ENCODE measurements at regions not wholly inside any gene's neighbourhood (a gene's known extent, or its start where the extent isn't known, plus 50 kb on each side); places are given as distances from the start of the nearest gene placed in this dataset.
"Not testable (repeated sequence)": the region's sequence is repeated elsewhere in the genome, so short reads cannot be mapped to it uniquely, and the experiment has no call there.

DNA sequence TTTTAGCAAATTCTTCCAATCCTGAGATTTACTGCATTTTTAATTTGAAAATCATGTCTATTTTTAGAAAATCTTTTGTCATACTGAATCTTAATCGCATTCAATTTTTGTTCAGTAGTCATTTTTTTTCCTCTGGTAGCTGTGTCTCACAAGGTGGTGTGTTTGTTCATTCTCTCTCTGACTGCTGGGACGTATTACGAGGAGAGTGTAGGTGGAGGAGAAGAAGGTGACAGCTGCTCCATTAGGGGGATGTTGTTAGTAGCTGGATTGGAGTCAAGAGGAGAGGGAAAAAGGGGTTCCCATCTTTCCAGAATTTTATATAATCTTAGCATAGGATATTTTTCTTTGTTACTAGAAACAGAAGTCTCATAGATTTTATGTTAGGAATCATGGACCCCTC is 804.2 kb downstream of the PRIM2 start:
- DNase-seq: not testable (repeated sequence)

DNA sequence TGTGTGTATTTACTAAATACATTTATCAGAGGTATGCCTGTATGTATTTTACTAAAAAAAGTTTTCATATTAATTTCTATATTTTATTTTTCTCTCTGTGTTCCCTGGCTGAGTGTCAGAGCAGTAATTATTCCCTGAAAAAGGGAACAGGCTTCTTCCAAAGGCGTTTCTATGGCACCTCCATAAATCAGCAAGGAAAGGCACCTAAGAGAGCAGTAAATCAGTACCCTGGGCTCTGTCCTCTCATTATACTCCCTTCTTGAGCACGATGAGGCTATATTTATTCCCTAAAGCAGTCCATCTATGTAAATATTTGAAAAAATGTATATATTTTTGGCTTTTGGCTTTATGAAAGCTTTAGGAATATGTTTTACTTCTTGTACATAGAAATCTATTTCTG is 806.3 kb downstream of the PRIM2 start:
- DNase-seq: peak; percentile 22

DNA sequence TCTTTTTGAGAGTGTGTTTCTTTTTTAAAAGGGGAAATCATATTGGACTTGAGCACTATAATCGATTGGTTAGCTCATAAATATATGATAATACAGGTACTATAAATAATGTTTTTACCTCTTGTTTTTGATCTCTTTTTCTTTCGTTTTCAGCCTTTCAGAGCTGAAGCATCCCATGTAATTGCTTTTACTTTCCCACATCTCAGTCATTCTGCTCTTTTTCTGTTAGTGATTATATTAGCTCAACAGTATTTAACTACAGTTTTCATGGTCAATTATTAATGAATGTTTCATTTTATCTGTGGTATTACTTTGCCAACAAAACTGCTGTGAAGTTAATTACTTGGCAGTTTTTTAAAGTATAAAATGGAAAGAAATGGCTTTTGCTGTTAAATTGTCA is 811.1 kb downstream of the PRIM2 start:
- DNase-seq: not testable (repeated sequence)

DNA sequence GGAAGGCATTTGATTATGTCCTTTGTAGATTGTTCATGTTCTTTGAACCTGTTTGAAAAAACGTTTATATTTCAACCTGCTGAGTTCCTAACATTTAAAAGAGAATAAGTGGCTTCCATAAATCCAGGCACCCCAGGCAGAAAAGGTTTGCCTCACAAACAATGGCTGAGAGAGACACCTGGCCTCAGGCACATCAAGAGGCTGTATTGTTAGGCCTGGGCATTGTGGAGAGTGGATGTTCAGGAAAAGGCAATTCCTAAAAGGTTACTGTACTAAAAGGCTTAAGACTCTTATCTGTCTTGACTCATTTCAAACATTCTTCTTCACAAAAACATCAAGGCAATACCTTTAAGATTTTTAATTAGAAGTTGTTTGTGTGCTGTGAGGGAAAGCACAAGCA is 811.7 kb downstream of the PRIM2 start:
- not testable (repeated sequence) for DNase-seq

DNA sequence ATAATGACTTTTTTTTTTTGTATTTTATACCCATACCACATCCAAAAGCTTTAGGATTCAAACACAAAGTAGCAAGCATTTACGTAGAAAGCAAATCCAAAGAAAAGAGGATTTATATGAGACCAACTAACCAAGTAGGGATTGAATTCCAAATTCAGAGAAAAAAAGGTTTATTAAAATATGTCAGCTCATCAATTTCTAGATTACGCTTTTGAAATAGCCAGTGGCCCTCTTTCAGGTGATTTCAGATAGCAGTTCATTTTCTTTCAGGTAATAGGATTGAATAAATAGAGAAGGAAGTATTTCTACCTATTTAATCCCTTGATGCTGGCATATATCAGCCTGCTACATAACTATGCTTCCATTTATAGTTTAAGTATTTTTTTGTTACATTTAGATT is 822.3 kb downstream of the PRIM2 start:
- not testable (repeated sequence) for DNase-seq

DNA sequence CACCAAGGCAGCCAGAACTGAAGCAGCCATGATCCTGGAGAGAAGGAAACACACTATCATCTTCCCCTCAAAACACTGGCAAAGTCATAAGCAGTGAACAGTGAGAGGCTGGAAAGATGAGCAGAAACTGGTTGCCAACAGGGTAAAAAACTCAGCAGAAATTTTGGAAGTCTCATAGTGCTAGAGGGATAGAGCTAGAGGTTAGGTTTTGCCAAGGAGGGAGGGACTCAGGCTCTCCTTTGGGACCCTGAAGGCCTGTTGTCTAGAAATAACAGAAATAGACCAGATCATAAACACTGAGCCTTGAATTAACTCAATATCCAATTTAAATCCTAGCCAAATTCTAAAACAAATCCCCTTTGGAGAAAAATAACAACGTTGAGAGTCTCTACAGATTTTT is 853.6 kb downstream of the PRIM2 start:
- not testable (repeated sequence) for DNase-seq

DNA sequence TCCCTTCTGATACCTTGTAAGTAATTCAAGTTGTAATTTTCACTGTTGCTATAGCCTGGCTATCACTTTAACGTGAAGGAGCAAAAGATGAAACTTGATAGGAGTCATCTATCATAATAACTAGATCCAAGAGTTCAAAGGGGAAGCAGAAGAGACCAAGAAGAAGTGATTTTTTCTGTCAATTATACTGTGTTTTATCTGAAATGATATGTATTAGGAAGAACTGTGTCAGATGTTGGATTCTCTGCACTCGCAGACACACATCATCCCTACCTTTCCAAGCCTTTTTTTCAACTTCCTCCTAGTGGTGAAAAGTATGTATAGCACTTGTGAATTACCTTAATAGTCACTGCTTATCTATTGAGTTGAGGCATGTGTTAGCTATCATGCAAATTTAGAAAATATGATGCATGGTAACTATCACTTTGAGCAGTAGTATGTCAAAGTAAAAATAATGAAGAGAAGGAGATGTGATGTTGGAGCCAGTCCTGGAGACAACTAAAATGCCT is 864.2 kb downstream of the PRIM2 start:
- DNase-seq: not testable (repeated sequence)

DNA sequence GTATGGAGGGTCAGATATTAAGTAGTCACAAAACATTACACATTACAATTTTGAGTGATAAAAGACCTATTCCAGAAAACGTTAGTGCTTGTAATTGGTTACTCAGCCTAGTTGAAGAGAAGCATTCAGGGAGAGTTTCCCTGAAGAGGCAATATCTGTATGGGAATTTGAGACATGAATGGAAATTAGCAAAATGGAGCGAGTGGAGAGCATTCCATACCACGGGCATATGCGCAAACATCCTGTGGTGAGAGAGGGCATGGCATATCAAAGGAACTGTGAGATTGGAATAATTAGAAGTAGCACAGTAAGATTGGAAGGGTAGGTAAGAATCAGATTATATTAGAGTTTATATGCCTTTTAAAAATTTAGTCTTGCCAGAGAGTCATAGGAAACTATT is 867.9 kb downstream of the PRIM2 start:
- not testable (repeated sequence) for DNase-seq

DNA sequence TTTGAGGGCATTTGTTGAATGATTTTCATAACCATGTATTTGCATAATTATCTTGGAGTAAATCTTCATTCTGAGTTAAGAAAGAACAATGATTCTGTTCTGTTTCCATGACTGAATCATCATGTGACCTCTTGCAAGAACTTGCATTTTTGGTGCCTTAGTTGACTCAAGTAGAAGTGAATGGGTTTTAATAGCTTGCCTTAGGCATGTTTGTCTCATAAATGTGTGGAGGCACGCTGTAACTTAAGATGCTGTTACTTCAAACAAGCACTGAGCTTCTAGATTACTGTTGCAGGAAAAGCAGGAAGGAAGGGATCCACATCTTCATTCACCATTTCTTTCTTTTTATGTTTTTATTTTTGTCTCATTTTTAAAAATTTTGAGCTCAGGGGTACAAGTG is 875.8 kb downstream of the PRIM2 start:
- not testable (repeated sequence) for DNase-seq

DNA sequence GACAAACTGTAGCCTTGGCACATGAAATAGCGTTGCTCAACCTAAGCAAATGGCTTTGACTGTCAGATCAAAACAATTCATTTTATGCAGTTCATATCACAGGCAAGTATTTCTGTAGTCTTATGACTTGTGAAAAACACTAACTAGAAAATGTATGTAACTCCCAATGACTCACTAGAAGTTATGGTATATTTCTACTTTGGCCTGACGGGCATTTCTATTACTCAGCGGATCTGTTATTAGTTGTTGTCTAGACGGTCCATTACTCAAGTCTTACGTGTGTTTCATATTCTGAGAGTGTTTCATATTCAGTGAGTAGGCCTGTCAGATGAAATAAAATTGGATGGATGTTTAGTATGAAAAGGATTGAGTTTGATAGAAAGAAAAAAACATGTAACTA is 880.9 kb downstream of the PRIM2 start:
- no peak for DNase-seq

DNA sequence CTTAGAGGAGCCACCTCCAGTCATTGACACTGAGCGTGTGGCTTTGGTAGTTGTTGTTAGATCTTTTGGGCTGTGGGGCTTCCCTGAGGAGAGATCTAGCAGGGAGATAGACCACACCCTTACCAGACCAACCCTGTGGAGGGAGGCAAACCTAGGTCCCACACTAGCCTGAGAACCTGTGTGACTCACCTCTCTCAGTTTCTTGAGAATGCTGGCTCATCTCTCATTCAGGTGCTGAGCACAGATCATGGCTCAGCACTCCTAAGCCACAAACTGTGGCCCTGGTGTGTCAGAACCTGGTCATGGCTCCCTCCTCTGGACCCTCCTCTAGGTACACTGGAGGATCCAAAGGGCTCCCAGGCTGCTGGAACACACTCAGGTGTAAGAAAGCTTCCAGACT is 919.7 kb downstream of the PRIM2 start:
- not testable (repeated sequence) for DNase-seq

DNA sequence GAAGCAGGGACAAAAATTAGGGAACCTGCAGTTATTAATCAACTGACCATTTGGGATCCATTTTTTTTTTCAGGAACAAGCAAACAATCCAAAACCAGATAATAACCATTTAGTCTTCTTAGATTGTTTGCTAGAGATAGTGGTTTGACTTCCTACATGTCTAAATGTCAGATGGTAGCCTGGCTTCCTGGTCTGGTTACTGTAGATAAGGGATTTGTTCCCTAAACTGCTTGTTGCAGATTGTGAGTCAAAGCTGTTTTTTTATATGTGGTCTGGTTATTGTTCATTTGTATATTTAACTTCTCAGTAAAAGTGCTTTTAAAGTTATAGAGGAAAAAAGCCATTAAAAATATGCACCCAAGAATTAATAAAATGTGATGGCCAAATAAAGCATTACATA is 921.0 kb downstream of the PRIM2 start:
- DNase-seq: not testable (repeated sequence)

DNA sequence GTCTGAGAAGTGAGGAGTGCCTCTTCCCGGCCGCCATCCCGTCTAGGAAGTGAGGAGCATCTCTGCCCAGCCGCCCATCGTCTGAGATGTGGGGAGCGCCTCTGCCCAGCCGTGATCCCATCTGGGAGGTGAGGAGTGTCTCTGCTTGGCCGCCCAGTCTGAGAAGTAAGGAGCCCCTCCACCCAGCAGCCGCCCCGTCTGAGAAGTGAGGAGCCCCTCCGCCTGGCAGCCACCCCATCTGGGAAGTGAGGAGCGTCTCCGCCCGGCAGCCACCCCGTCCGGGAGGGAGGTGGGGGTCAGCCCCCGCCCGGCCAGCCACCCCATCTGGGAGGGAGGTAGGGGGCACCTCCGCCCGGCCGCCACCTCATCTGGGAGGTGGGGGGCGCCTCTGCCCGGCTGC is 940.2 kb downstream of the PRIM2 start:
- DNase-seq: not testable (repeated sequence)

DNA sequence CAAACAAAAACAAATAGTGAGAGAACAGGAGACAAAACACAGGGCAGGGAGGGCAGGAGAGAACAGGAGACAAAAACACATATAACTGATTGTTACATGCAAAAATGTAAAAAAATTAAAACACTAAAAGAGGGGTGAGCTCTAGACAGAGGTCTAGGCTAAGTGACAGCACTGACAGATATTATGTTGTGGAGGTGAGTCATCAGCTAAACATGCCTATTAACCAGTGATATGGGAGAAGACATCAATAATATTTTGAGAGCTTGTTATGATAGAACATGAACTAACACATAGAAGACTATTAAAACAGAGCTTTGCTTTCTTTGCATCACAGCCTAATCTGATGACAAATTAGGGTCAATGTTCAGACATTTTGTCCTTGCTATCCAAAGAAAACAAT is 972.7 kb downstream of the PRIM2 start:
- DNase-seq: no peak

DNA sequence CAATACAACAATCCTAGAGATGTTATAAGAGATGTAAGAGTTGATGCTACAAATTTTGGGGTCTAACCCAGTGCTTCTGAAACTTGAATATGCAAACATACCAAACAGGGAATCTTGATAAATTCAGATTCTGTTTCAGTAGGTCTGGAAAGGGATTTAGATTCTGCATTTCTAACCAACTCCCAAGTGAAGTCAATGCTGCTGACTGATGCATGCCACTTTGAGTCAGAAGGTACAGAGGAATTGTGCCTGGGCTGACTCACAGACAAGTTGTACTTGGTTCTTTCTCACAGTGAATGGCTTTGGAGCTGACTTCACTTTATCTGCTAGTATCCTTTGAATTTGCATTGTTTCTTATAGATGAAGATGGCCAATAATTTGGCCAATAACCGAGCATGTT is 973.9 kb downstream of the PRIM2 start:
- not testable (repeated sequence) for DNase-seq

DNA sequence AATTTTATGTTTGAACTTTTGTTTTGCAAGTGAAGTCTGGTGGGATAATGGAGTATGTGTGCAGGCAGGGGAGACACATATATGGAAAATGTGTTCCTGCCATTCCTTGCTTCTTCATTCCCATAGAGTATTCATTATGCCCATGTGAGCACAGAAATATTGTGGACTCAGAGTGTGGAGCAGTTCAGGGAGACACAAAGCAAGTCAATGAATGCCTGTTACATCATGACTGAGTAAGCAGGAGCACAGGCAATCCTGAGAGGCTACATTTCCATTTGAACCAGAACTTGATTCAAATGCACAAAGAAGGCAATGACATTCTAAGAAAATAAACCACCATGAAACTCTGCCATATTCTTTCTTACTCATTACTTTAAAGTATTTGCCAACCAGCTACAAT is 990.5 kb downstream of the PRIM2 start:
- not testable (repeated sequence) for DNase-seq

DNA sequence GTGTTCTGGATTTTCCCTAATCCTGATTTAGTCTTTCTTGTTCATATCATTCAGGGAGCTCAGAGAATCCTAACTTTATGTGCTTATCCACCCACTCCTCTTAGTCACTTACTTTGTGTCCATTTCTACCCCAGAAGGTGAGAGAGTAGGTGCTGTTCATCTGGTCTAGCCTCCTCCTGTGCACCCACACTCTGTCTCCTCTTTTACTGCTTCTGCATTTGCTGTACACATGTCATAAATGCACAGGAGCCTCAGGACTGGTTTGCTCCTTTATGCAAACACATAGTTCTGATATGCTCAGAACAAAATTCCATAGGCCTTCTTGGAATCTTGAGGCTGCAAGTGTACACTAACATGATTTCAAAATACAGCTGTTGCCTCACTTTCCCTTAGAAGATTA is 1014.7 kb downstream of the PRIM2 start:
- not testable (repeated sequence) for DNase-seq

DNA sequence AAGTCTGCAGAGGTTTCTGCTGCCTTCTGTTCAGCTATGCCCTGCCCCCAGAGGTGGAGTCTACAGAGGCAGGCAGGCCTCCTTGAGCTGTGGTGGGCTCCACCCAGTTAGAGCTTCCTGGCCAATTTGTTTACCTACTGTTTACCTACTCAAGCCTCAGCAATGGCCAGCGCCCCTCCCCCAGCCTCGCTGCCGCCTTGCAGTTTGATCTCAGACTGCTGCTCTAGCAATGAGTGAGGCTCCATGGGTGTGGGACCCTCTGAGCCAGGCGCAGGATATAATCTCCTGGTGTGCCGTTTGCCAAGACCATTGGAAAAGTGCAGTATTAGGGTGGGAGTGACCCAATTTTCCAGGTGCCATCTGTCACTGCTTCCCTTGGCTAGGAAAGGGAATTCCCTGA is 1024.9 kb downstream of the PRIM2 start:
- not testable (repeated sequence) for DNase-seq

DNA sequence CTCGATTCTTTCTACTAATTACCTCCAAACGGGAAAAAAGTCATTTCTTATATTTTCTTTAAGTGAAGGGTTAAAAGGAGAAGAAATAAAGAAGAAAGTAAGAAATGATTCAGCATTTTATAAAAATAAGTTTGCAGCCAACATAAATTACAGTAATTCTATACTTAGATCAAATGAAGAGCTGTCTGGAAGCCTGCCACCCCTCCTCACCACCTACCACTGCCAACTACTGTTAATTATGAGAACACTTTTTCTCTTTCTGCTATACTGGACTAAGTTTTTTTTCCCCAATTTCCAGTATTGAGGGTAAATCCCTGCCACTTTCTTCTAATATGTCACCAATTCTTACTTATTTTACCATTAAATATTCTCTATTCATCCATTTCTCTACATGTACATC is 1030.1 kb downstream of the PRIM2 start:
- DNase-seq: not testable (repeated sequence)

DNA sequence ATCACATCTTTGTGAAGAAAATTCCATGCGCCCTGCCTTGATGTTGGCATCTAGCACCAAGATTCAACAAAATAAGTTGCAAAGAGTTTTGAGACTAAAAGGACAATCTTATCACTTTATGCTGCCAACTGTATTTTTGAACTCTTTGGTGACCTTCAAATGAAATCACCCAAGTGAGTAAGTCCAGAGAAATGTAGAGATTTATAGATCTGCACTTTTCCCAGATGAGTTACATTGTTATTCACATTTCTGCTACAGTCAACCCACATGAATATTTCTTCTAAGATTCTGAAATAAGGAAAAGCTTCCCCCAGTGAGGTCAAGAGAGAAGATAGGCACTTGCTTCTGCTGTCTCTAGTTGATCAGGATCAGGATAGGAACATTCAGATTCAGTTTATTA is 1034.2 kb downstream of the PRIM2 start:
- not testable (repeated sequence) for DNase-seq

DNA sequence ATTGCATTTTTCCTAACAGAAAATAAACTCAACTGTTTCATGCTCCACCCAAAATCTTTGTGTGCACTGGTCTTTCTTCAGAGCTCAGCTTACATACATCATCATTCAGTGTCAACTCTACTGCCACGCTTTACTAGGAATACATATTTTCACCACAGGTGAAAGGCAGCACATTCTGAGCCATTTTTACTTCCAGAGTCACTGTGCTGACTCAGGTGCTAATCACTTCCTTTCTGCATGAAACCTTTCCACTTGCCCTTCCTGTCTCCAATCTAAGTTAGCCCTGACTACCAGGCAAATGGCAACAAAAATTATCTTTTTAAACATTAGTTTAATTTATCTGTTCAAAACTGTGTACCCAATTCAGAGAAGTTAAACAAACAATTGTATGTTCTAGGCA is 1041.0 kb downstream of the PRIM2 start:
- DNase-seq: not testable (repeated sequence)

DNA sequence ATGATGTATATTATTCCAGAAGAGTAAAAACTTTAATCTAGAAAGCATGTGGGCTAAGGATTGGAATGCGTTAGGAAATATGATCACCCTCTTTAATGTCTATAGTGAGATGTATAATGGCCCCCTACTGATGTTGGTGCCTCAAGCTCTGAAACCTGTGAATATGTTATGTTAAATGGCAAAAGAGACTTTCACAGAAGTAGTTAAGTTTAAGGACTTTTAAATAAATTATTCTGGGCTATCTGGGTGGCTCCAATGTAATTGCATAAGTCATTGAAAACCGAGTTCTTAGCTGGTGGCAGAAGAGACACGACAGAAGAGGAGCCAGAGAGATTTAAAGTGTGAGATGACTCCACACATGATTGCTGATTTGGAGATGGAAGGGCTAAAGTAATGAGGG is 1048.4 kb downstream of the PRIM2 start:
- not testable (repeated sequence) for DNase-seq

DNA sequence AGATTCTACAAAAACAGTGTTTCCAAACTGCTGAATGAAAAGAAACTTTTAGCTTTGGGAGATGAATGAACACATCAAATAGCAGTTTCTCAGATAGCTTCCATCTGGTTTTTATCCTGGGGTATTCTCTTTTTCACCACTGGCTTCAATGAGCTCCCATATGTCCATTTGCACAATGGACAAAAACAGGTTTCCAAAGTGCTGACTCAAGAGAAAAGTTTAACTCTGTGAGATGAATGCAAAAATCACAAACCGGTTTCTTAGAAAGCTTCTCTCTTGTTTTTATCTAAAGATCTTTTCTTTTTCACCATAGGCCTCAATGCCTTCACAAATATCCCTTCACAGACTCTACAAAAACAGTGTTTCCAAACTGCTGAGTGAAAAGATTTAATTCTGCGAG is 1089.2 kb downstream of the PRIM2 start:
- DNase-seq: not testable (repeated sequence)

DNA sequence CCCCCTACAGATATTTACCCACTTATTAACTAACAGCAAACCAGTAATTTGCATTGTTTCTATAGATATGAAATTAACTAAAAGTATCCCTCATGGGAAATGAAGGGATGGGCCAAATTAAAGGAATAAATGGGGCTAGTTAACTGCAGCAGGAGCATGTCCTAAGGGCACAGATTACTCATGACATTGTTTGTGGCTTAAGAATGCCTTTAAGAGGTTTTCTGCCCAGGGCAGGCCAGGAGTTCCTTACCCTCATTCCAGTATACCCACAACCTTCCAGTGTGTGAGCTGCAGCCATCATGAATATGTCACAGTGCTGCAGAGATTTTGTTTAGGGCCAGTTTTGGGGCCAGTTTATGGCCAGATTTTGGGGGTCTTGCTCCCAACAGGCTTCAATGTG is 1101.9 kb downstream of the PRIM2 start:
- DNase-seq: no peak
